OCI-LY1 (cell line): ENCODE measurements at regions not wholly inside any gene's neighbourhood (a gene's known extent, or its start where the extent isn't known, plus 50 kb on each side); places are given as distances from the start of the nearest gene placed in this dataset.

ENCODE experiments used
- H2AFZ ChIP-seq: fragments of 200-600 bp; sonication (generic), shearing (Covaris generic); 2 replicates; pipeline ENCODE4 v1.6.0; 2014; ENCODE audit warnings: antibody characterized with exemption, mild to moderate bottlenecking, low read length
- H3F3A ChIP-seq: fragments of 200-600 bp; sonication (generic), shearing (Covaris generic); 2 replicates; pipeline ENCODE4 v1.6.0; 2014; ENCODE audit warnings: mild to moderate bottlenecking, antibody characterized with exemption, low read length, moderate library complexity; ENCODE audit not compliant: insufficient read depth
- H3K27ac ChIP-seq: fragments of 200-600 bp; sonication (generic); 2 replicates; pipeline ENCODE4 v1.5.1; 2014; ENCODE audit warnings: low read length, mixed run types, mild to moderate bottlenecking, low read depth; ENCODE audit not compliant: poor library complexity, severe bottlenecking
- H3K27me3 ChIP-seq: fragments of 200-600 bp; sonication (generic); 2 replicates; pipeline ENCODE4 v1.6.0; 2014; ENCODE audit warnings: antibody characterized with exemption, mild to moderate bottlenecking, low read length, moderate library complexity; ENCODE audit not compliant: insufficient read depth
- H3K36me3 ChIP-seq: fragments of 200-600 bp; sonication (generic); 2 replicates; pipeline ENCODE4 v1.6.1; 2014; ENCODE audit warnings: mild to moderate bottlenecking, antibody characterized with exemption, low read length, moderate library complexity, mixed read lengths; ENCODE audit not compliant: insufficient read depth
- H3K4me1 ChIP-seq: fragments of 200-600 bp; sonication (generic); 2 replicates; pipeline ENCODE4 v1.5.1; 2014; ENCODE audit warnings: mild to moderate bottlenecking, low read length, moderate library complexity; ENCODE audit not compliant: insufficient read depth, severe bottlenecking
- H3K4me2 ChIP-seq: fragments of 200-600 bp; sonication (generic), shearing (Covaris generic); 2 replicates; pipeline ENCODE4 v1.6.1; 2014; ENCODE audit warnings: low read length
- H3K4me3 ChIP-seq: fragments of 200-600 bp; sonication (generic); 2 replicates; pipeline ENCODE4 v1.5.1; 2014; ENCODE audit warnings: low read length, low read depth, mild to moderate bottlenecking, mixed read lengths; ENCODE audit not compliant: poor library complexity, severe bottlenecking
- H3K79me2 ChIP-seq: fragments of 200-600 bp; shearing (Covaris generic); 2 replicates; pipeline ENCODE4 v1.6.1; 2016; ENCODE audit warnings: mixed run types, low read length, mixed read lengths; ENCODE audit not compliant: insufficient read depth
- H3K9ac ChIP-seq: fragments of 200-600 bp; sonication (generic), shearing (Covaris generic); 2 replicates; pipeline ENCODE4 v1.6.1; 2014; ENCODE audit warnings: mild to moderate bottlenecking, low read length, mixed read lengths
- H3K9me2 ChIP-seq: fragments of 200-600 bp; sonication (generic), shearing (Covaris generic); 2 replicates; pipeline ENCODE4 v1.6.1; 2014; ENCODE audit warnings: low read depth, mild to moderate bottlenecking, low read length, mixed read lengths
- H3K9me3 ChIP-seq: fragments of 200-600 bp; shearing (Covaris generic); 2 replicates; pipeline ENCODE4 v1.6.1; 2014; ENCODE audit warnings: low read length, mixed read lengths
- H4K20me1 ChIP-seq: fragments of 200-600 bp; sonication (generic), shearing (Covaris generic); 2 replicates; pipeline ENCODE4 v1.6.0; 2016; ENCODE audit warnings: mild to moderate bottlenecking, low read length; ENCODE audit not compliant: insufficient read depth
- CTCF ChIP-seq: fragments of 200-600 bp; sonication (generic), shearing (Covaris generic); IDR thresholded peaks from 2 replicates; pipeline ENCODE4 v1.5.1; 2017; ENCODE audit warnings: mild to moderate bottlenecking, antibody characterized with exemption, low read length, moderate library complexity, mixed read lengths
- EZH2 ChIP-seq: fragments of 200-600 bp; sonication (generic), shearing (Covaris generic); IDR thresholded peaks from 2 replicates; pipeline ENCODE4 v1.8.0; 2017; ENCODE audit warnings: borderline replicate concordance, mixed run types, mild to moderate bottlenecking, antibody characterized with exemption, low read length, moderate library complexity, mixed read lengths

- Histone ChIP-seq H3F3A (no peaks in the 10 kb centered on the region), H3K9me2 (no peaks in the 10 kb centered on the region), H3K4me3 (no peak overlapping the region), H3K36me3 (no peaks in the 10 kb centered on the region), H3K9ac (no peak overlapping the region), H3K9me3 (no peaks in the 10 kb centered on the region), H3K79me2 (no peaks in the 10 kb centered on the region), H3K4me2 (no peak overlapping the region), H4K20me1 (no peaks in the 10 kb centered on the region), H3K27ac (no peak overlapping the region), H3K4me1 (no peaks in the 10 kb centered on the region), H2AFZ (no peak overlapping the region), H3K27me3 (no peaks in the 10 kb centered on the region)
- no peak for TF ChIP-seq EZH2
- TF ChIP-seq CTCF, result no peak
Observed at GRCh38 chr2:176999301-176999700, 213.3 kb upstream of the HNRNPA3 start.

- no peak for TF ChIP-seq CTCF
- H4K20me1 ChIP-seq, result no peaks in the 10 kb centered on the region
- H3K27ac ChIP-seq, result no peak overlapping the region
- no peaks in the 10 kb centered on the region for H3K4me1 ChIP-seq
- H3K27me3 ChIP-seq, result no peaks in the 10 kb centered on the region
- H3K4me2 ChIP-seq, result no peak overlapping the region
- no peaks in the 10 kb centered on the region for H3F3A ChIP-seq
- H3K9me3 ChIP-seq, result no peaks in the 10 kb centered on the region
- H3K4me3 ChIP-seq, result no peak overlapping the region
- no peaks in the 10 kb centered on the region for H3K9me2 ChIP-seq
- no peaks in the 10 kb centered on the region for H3K36me3 ChIP-seq
- H2AFZ ChIP-seq, result no peak overlapping the region
- no peaks in the 10 kb centered on the region for H3K79me2 ChIP-seq
- H3K9ac ChIP-seq, result no peak overlapping the region
Observed at GRCh38 chr2:177000061-177000714, 212.4 kb upstream of the HNRNPA3 start.

- H4K20me1 ChIP-seq, result no peaks in the 10 kb centered on the region
- no peaks in the 10 kb centered on the region for H3K79me2 ChIP-seq
- TF ChIP-seq CTCF (no peak), EZH2 (no peak)
- no peak overlapping the region for H3K27ac ChIP-seq
- H3K4me2 ChIP-seq, result no peak overlapping the region
- H3K27me3 ChIP-seq, result no peaks in the 10 kb centered on the region
- no peaks in the 10 kb centered on the region for H3K4me1 ChIP-seq
- H3K4me3 ChIP-seq, result no peak overlapping the region
- H3K36me3 ChIP-seq, result no peaks in the 10 kb centered on the region
- H3K9ac ChIP-seq, result no peak overlapping the region
- H3K9me2 ChIP-seq, result no peaks in the 10 kb centered on the region
- no peaks in the 10 kb centered on the region for H3K9me3 ChIP-seq
- no peak overlapping the region for H2AFZ ChIP-seq
- H3F3A ChIP-seq, result no peaks in the 10 kb centered on the region
Observed at GRCh38 chr2:177000715-177001072, 211.9 kb upstream of the HNRNPA3 start.
